Kasumi-1 (cell line): ENCODE measurements at regions not wholly inside any gene's neighbourhood (a gene's known extent, or its start where the extent isn't known, plus 50 kb on each side); places are given as distances from the start of the nearest gene placed in this dataset.
"Not testable (repeated sequence)": the region's sequence is repeated elsewhere in the genome, so short reads cannot be mapped to it uniquely, and the experiment has no call there.

Source experiments
- DNase-seq, 2 experiments: peaks; one replicate each; lab custom pipeline; 2025; lab: John Stamatoyannopoulos, UW

DNA sequence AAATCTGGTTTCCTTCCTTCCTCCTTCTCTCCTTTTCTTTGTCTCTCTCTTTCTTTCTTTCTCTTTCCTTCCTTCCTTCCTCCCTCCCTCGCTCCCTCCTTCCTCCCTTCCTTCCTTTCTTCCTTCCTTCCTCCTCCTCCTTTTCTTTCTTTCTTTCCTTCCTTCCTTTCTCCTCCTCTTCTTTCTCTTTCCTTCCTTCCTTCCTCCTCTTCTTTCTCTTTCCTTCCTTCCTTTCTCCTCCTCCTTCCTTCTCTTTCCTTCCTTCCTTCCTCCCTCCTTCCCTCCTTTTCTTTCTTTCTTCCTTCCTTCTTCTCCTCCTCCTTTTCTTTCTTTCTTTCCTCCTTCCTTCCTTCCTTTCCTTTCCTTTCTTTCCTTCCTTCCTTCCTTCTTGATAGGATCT, 61.2 kb downstream of the VIP start:
- DNase-seq: no peak

DNA sequence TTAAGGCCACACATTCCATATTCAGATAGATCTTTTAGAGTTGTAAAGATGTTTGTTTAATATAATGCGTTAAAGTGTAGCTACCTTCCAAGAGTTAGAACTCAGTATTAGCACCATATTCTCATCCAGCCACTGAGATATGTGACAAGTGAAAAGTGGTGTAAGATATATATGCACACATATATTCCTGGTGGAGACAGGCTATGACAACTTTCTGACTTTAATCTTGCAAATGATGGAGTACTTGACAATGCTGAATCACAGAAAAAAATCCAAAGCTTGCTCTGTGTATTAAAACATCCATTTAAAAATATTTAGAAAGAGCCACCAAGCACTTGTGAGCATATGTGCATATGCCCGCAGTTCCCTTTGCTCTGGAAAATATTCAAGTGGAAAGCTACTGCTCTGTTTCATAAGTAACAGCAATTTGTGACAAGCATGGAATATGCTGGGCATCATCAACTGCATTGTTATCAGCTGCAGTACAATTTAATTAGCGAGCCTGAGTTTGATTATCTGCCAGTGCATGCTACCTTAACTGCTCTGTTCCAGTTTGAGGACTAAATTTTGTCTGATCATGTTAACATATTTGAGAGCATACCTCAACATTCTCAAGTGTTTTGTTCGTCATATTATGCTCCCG, 64.8 kb downstream of the VIP start:
- DNase-seq: no peak

DNA sequence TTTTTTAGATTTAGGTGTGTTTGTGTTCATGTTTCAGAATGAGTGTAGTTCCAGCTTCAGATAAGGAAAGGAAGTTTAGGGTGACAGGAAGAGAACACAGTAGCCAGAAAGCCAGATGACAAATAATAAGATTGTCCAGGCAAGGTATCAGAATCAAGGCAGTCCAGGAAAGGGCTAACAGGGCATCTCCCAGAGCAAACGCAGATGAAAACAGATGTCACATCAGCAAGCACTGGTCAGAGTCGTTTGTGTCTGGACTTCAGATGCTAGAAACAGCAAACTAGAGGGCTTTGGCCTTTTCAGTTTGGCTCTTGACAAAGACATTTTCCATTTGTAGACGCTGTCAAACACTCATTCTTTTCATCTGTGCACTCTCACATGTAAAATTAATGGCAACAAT, 65.5 kb downstream of the VIP start:
- no peak for DNase-seq

DNA sequence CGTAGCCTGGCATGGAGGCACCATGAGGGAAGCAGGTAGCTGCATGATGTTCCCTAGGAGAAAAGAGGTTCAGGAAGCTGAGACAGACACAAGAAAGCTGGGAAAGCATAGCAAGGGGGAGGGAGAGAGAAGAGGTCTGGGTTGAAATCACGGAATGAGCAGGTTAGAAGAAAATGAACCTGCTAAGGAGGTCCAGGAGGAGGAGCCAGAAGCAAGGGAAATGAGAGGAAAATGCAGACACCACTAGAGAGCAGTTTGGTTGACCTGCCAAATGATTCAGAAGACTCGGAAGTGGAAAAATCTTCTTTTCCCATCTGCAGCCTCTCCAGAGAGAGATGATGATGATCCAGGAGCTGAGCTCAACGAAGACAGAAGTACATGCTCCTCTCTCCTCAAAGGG, 70.9 kb downstream of the VIP start:
- DNase-seq: no peak

DNA sequence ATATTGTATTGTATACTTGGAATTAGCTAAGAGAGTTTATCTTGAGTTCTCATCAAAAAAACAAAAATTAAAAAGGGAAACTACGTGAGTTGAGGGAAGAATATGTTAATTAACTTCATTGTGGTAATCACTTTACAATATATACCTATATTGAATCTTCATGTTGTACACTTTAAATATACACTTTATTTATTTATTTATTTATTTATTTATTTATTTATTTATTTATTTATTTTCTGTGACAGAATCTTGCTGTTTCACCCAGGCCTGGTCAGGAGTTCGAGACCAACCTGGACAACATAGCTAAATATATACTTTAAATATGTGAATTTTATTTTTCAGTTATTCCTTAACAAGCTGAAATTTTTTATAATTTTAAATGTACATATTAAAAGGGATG, 74.1 kb downstream of the VIP start:
- no peak for DNase-seq

DNA sequence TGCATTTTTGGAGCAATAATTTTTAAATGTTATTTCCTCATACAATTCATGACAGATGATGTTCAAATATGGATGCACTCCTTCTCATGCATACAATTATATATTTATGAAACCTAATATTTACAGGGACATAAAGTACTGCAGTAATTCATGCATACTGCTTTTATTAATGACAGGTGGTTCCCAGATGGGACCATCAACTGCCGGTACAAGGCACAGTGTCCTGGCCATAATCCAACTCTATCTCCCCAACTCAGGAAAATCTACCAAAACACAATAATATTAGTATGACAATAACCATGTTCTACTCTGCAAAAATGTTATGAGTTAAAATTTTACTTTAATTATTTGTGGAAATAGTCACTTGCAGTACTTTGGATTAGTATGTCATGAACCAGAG, 77.8 kb downstream of the VIP start:
- no peak for DNase-seq

DNA sequence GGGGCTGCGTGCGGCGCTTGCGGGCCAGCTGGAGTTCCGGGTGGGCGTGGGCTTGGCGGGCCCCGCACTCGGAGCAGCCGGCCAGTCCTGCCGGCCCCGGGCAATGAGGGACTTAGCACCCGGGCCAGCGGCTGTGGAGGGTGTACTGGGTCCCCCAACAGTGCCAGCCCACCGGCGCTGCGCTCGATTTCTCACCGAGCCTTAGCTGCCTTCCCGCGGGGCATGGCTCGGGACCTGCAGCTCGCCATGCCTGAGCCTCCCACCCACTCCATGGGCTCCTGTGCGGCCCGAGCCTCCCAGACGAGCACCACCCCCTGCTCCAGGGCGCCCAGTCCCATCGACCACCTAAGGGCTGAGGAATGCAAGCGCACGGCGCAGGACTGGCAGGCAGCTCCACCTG, 83.8 kb downstream of the VIP start:
- not testable (repeated sequence) for DNase-seq

DNA sequence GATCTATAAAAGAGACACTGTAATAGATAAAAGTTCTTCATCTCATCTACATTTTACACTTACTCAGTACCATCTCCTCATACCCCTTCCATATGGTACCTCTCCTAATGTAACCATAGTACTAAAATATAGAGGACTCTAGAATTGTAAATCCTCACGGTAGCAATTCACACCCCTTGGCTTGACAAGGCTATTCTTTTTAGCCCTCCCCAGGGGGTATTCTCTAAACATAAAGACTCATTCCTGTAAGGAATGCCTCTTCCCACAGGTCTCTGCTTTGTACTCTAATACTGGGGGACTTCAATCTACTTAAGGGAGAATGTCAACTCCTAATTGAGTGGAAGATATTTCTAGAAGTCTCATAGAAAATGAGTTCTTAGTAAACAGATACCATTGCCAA, 85.9 kb downstream of the VIP start:
- no peak for DNase-seq

DNA sequence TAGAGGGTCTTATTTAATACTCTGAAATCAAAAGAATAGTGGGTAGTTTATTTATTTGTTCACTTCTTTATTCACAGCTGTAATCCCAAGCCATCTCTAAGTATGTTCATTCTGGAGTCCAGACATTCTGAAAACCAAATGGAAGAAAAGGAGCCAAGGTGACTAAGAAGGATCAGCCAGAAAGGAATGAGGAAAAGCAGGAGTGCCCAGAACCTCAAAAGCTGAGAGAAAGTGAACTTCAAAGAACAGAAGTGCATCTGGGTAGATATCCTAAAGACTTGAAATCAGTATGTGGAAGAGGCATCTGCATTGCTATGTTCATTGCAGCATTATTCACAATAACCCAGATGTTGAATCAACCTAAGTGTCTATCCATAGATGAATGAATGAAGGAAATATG, 94.8 kb downstream of the VIP start:
- no peak for DNase-seq

DNA sequence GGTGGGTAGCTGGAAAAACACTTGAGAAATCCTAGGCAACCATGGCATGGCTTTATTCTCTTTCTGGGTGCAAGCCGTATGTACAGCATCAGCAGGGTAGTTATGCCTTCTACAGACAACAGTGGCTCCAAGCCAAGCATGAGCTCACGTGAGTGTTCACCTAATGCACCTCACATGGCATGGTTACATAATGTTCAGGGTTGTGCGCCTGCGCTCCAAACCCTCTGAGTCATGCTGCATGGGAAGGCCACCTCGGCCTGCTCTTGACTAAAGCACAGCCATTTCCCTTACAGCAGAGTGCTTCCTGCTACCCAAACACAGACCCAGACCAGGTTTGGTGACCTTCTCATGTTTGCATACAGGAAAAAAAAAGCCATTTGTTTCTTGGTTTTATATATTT, 96.2 kb downstream of the VIP start:
- no peak for DNase-seq

DNA sequence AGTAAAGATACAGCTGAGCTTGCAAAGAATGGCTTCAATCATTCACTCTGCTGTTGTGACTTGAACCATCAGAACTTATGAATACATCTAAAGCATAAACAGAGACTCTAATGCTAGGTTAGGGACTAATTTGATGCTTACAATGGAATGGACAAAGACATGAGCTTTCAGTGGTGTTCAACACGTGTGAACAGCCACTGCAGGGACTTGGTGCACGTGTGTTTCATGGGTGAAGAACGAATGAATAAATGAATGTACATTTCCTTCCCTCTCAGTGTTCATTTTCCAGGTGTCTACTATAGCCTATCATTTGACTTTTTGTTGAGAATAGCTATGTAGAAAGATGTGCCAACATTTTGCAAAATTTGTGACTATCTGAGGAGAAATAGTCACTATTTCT, 98.3 kb downstream of the VIP start:
- DNase-seq: no peak

DNA sequence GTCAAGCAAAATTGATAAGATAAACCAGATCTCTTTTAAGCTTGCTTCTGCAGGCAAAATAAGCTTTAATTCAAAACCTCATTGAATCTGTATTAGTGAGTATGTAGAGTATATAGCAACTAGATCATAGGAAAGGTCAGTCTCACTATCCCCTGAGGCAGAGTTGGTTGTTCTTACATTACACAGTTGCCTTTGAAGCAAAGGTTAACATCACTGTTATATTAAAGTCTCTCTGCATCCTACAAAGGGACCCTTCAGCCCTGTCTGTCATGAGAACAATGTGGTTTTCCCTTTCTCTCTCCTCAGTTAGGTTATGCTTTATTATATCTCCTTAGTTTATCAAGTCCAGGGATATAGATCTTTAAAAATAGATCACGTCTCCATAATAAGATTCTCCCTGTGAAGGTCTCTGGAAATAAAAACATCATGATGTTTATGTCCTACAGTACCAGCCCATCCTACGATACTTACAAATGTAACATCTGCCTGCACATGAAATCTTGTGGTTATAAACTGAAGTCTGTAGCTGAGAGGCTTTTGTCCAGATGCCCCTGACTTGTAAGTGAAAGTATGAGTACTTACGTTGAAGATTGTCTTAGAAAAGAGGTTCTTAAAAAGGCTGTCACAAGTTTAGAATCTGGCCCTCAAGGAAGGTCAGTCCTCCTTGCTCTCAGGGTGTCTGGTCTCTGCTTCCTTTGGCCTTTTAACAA, 103.6 kb downstream of the VIP start:
- no peak for DNase-seq

DNA sequence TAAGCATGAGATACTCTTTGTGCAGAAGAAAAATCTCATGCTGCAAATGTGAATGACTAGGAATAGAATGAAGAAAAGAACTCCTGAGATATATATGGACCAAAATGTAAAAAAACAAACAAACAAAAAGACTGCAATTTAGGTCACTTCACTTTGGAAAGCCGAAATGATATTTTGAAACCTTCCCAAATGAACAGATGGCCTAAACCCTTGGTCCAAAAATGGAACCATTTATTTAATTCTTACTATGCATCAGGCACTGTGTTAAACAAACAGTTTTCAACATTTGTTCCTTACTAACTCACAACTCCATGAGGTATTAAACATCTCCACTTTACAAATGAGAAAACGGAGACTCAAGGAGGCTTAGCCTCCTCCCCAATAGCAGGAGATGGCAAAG, 107.5 kb downstream of the VIP start:
- no peak for DNase-seq

DNA sequence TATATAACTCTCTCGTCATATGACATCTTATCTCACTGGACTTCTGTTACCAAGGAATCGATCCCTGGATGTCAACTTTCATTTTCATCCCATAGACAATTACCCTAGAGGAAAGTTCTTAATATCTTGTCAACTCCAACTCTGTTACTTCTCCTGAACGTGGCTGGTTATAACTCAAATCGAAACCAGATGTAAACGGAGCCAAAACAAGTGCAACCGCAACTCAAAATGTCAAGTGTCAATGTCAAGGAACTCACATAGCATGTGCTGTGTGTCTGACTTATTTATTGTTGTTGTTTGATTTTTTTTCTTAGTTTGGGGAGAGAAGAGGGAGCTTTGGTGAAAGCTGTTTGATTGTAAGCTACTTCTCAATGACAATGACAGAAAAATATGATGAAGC, 108.6 kb downstream of the VIP start:
- no peak for DNase-seq

DNA sequence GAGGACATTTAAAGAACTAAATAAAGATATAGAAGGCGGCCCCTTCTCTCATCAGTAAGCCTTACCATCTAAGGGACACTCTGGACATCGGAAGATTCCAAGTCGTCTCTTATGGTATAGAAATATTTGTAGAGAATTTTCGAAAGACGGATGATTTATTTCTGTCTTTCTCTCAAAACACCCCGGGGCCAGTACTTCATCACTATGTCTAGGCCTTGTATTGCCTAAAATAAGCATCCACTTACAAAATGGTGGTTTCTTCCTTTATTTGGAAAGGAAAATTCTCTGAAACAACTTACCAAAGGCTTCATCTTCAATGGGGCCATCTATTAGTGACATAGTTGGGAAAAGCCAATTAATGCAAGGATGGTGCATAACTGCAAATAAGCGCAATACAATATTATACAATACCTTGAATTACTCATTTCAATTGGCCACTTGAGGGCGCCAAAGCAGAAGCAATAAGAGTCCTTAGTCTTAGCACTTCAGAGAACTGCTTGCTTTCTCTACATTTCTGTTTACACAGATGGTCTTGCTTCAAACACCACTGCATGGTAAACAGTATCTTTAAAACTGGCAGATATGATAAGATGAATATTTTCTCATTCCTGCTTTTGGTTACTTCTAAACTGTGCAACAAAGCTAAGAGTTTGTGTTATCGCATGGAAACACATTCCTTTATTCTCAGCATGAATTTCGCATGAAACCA, 113.2 kb downstream of the VIP start:
- DNase-seq: peak; percentile 63

DNA sequence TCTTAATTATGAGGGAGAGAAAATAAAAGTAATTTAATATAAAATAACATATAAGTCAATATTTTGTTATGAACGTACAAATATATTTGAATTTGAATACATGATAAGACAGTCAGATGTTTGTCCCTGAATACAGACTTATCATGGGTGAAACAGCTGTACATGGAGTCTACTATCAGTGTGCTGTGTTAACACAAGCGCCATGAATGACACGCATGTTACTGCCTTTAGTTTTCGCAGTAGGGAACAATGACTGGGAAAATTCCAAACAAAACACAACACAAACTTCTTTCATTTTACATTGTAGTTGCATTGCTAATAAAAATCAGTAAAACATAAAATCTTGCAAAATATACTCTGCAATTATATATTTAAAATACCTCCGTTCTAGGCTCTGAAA, 108.6 kb downstream of the FBXO5 start:
- DNase-seq: no peak

DNA sequence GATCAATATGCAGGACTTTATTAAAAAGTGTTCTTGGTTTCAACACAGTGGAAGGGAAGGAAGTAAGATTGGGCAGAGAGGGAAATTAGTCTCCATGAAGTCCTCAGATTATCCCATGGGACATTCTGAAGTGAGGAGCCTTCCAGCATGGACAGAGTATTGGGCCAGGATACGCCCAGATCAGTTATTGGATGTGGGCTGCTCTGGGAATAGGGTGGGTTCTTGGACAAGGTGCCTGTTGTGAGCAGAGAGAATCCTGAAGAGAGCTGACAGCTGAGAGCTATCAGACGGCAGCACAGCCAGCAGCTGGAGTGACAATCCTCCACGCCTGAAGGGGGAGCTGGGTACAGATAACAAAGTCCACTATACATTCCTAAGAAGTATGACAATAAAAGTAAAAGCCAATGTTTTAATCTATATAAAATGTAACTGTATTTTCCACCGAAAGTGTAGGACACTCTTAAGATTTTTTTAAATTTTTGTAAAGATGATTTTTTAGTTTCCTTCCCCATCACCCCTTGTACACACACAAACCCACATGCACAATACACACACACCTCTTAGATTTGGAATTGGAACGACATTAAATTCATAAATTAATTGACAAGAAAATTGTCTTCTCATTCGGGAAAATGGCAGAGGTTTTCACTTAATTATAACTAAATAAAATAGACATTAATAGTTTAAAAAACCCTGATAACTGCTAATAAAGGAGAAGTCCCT, 107.8 kb downstream of the FBXO5 start:
- no peak for DNase-seq

DNA sequence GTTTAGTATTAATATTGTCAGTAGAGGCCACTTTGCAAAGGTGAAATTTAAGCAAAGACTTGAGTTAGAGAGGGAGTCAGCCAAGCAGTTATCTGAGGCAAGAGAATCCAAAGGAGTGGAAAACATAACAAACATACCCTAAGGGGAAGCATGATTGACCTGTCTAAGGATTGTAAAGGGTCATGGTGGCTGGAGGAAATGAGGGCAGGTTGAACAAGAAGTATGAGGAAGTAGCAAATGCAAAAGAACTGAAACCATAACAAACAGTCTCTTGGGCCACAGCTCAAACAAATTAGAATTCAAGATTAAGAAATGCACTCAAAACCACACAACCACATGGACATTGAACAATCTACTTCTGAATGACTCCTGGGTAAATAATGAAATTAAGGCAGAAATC, 103.2 kb downstream of the FBXO5 start:
- DNase-seq: no peak

DNA sequence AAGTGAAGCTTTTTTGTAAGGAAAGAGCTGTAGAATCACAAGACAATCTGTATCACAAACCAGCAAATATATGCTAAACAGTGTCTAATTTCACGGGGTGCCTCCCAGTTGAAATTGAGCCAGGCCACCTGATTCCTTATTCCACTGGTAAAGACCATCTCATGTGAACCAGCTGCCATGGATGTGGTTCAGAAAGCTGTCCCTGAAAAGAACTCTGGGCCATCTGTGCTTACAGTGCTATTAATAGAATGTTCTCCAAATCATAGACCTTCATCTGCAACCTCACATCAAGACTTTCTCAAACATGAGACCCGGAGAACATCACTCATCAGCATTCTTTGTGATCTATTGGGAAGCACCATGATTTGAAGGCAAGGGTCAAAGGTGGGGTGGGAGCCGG, 89.7 kb downstream of the FBXO5 start:
- no peak for DNase-seq

DNA sequence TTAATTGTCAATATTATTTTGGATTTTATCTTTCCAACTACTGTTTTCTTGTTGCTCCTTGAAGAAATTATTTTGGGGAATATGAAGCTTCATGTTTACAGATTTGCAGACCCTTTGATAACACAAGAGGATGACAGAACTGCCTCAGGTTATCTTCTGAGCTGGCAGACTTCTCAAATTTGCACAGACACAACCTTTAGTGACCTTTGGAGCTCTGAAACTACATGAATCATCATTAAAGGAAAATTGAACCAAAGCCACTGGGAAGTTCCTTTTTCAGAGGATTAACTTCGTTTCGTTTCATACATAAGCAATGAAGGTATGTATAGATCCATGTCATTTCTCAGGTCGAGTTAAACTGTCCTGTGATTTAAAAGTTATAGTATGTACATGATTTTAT, 85.9 kb downstream of the FBXO5 start:
- no peak for DNase-seq

DNA sequence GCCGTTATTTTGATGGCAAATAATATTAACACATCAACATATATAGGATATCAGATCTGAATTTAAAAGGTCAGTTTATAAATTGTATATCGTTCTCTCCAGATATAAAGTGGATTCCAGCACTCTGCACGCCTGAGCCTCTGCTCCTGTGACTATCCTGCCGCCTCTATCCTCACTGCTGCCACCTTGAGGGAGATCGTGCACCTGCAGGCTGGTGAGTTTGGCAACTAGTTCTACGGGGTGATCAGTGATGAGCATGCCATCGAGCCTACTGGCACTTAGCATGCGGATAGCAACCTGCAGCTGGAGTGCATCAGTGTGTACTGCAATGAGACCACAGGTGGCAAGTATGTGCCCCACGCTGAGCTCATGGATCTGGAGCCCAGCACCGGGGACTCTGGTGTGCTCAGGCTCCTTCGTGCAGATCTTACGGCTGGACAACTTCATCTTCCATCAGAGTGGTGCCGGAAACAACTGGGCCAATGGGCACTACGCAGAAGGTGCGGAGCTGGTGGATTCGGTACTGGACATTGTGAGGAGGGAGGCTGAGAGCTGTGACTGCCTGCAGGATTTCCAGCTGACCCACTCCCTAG, 84.9 kb downstream of the FBXO5 start:
- peak; percentile 65 to 81 for DNase-seq

DNA sequence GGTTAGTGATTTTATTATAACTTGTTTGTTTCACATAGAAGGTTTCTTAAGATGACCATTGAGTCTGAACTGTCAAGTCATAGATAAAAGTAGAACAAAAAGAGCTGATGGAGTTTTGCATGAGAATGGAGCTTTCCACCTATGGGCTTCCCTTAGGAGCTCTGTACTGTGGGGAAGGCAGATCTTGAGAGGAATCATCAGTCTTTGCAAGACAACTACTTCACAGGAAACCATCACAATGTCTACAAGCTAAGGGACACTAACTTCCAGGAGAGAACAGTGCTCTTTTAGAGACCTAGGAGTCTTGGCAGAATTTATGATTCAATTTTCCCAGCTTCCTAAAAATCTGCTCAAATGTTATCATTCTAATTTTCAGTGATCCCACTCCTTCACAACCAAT, 78.2 kb downstream of the FBXO5 start:
- DNase-seq: no peak
